ENCODE measurements at regions not wholly inside any gene's neighbourhood (a gene's known extent, or its start where the extent isn't known, plus 50 kb on each side); places are given as distances from the start of the nearest gene placed in this dataset.

- TF ChIP-seq CTCF (conservative IDR thresholded peaks at IDR 0.05; ENCODE audit: low read depth, low read length) (no peak), EZH2 (IDR thresholded peaks at IDR 0.05; ENCODE audit: borderline replicate concordance, low read depth, low read length, poor library complexity, severe bottlenecking) (no peak)
Measured at GRCh38 chr15:95417761-95418160, 912.7 kb upstream of the NR2F2 start.
